Smooth muscle cell (in vitro differentiated cells): ENCODE measurements at regions not wholly inside any gene's neighbourhood (a gene's known extent, or its start where the extent isn't known, plus 50 kb on each side); places are given as distances from the start of the nearest gene placed in this dataset.

Experiments
- DNase-seq: peaks from one replicate; lab custom pipeline; 2025; ENCODE audit not compliant: unreplicated experiment; lab: John Stamatoyannopoulos, UW
- H2AFZ ChIP-seq: fragments of 200-600 bp; sonication (generic); 2 replicates; pipeline ENCODE4 v1.6.0; 2016; ENCODE audit warnings: antibody characterized with exemption, low read depth, mild to moderate bottlenecking
- H3F3A ChIP-seq: fragments of 200-600 bp; sonication (generic); 2 replicates; pipeline ENCODE4 v1.6.0; 2017; ENCODE audit warnings: antibody characterized with exemption, low read depth
- H3K27ac ChIP-seq: fragments of 200-600 bp; sonication (generic); 2 replicates; pipeline ENCODE4 v1.5.1; 2016; ENCODE audit warnings: low read depth, mild to moderate bottlenecking
- H3K27me3 ChIP-seq: fragments of 200-600 bp; sonication (generic); 2 replicates; pipeline ENCODE4 v1.6.1; 2016; ENCODE audit warnings: low read depth, mild to moderate bottlenecking
- H3K36me3 ChIP-seq: fragments of 200-600 bp; sonication (generic); 2 replicates; pipeline ENCODE4 v1.5.1; 2016; ENCODE audit warnings: low read depth
- H3K4me1 ChIP-seq: fragments of 200-600 bp; sonication (generic); 2 replicates; pipeline ENCODE4 v1.5.1; 2016; ENCODE audit warnings: low read depth
- H3K4me2 ChIP-seq: fragments of 200-600 bp; sonication (generic); 2 replicates; pipeline ENCODE4 v1.6.0; 2016; ENCODE audit warnings: mild to moderate bottlenecking
- H3K4me3 ChIP-seq: fragments of 200-600 bp; sonication (generic); 2 replicates; pipeline ENCODE4 v1.5.1; 2016; ENCODE audit warnings: mild to moderate bottlenecking
- H3K79me2 ChIP-seq: fragments of 200-600 bp; sonication (generic); 2 replicates; pipeline ENCODE4 v1.6.0; 2016; ENCODE audit warnings: low read depth, mild to moderate bottlenecking
- H3K9ac ChIP-seq: fragments of 200-600 bp; sonication (generic); 2 replicates; pipeline ENCODE4 v1.6.0; 2016; ENCODE audit warnings: low read depth
- H3K9me3 ChIP-seq: fragments of 200-600 bp; sonication (generic); replicated peaks from 2 replicates; pipeline ENCODE4 v1.5.1; 2016; ENCODE audit warnings: low read depth
- H4K20me1 ChIP-seq: fragments of 200-600 bp; sonication (generic); 2 replicates; pipeline ENCODE4 v1.6.0; 2016; ENCODE audit warnings: low read depth
- WGBS: methylation state at CpG from one replicate; pipeline ENCODE4 v1.1.7; 2016; ENCODE audit warnings: low lambda C conversion rate; 5-methylcytosine and 5-hydroxymethylcytosine counted together
- TF ChIP-seq, protein P1 (sequence below): fragments of 200-600 bp; sonication (generic); IDR thresholded peaks from 2 replicates; pipeline ENCODE4 v1.5.1; 2017; ENCODE audit warnings: borderline replicate concordance, mild to moderate bottlenecking, antibody characterized with exemption; ENCODE audit not compliant: insufficient read depth, poor library complexity, severe bottlenecking

DNA sequence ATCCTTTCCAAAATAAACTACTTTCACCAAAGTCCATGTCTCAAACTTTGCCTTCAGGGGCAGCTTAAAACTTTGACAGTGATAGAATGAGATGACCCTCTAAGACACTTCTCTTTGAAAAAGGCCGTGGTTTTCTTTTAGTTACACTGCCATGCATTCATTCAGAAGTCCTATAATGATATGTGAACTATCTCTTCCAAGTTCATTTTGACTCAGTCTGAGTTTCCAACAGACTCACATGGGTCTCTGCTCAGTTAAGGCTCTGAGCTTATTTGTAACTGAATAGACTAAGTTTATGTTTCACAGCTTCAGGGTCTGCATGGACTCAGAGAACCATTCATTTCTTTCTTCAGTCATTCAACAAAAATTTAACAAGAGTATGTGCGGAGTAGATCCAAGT lies 208.9 kb upstream of the PRSS1 start:
- Histone ChIP-seq H3K9ac (no peak overlapping the region), H3F3A (no peaks in the 10 kb centered on the region), H3K9me3 (no peaks in the 10 kb centered on the region), H3K4me3 (no peak overlapping the region), H4K20me1 (no peaks in the 10 kb centered on the region), H3K27ac (no peak overlapping the region), H3K27me3 (no peaks in the 10 kb centered on the region), H3K79me2 (no peaks in the 10 kb centered on the region), H3K4me1 (no peaks in the 10 kb centered on the region), H3K36me3 (no peaks in the 10 kb centered on the region), H3K4me2 (no peak overlapping the region), H2AFZ (no peak overlapping the region)
- no peak for DNase-seq
- WGBS = 87% methylated on average over 2 of the region's 2 CpGs
- TF ChIP-seq, protein P1, sequence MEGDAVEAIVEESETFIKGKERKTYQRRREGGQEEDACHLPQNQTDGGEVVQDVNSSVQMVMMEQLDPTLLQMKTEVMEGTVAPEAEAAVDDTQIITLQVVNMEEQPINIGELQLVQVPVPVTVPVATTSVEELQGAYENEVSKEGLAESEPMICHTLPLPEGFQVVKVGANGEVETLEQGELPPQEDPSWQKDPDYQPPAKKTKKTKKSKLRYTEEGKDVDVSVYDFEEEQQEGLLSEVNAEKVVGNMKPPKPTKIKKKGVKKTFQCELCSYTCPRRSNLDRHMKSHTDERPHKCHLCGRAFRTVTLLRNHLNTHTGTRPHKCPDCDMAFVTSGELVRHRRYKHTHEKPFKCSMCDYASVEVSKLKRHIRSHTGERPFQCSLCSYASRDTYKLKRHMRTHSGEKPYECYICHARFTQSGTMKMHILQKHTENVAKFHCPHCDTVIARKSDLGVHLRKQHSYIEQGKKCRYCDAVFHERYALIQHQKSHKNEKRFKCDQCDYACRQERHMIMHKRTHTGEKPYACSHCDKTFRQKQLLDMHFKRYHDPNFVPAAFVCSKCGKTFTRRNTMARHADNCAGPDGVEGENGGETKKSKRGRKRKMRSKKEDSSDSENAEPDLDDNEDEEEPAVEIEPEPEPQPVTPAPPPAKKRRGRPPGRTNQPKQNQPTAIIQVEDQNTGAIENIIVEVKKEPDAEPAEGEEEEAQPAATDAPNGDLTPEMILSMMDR = no peak

DNA sequence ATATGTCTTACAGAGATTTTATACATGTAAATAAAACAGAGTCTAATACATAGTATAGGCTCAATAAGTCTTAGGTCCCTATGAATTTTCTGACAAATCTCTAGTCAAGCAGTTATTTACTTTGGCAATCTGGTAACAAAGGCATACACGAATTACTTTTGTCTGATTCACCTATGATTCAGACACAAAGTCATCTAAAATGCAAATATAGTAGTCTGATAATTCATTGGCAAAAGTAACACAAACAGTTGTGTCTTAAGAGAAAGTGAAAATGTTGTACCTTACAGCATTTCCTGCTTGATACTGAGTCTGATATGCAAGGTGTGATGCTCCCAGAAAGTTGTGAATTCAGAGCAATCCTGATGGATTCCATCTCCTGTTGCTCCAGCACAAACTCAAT lies 209.4 kb upstream of the PRSS1 start:
- Histone ChIP-seq H3K4me2 (no peak overlapping the region), H3K9ac (no peak overlapping the region), H4K20me1 (no peaks in the 10 kb centered on the region), H3K27ac (no peak overlapping the region), H2AFZ (no peak overlapping the region), H3K4me1 (no peaks in the 10 kb centered on the region), H3K4me3 (no peak overlapping the region), H3K27me3 (no peaks in the 10 kb centered on the region), H3K36me3 (no peaks in the 10 kb centered on the region), H3K9me3 (no peaks in the 10 kb centered on the region), H3K79me2 (no peaks in the 10 kb centered on the region), H3F3A (no peaks in the 10 kb centered on the region)
- WGBS = 62% methylated on average over 1 of the region's 1 CpG
- no peak for DNase-seq
- TF ChIP-seq, protein P1 = no peak

DNA sequence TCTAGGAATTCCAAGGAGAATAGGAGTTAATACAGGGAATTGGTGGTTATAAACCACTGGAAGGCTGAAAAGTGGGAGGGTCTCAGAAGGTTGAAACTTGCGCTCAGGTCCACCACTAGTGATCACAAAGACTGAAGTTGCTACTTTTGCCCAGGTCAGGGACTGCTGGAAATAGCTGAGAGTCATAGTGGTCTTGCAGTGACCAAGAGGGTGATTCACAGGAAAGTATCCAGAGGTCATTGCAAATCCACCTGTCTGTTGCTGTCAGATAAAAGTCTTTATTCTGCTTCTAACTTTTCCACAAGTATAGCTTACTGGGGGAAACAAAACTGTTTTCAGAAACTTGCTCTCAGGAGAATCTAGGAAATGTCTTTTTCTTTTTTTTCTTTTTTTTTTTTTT lies 211.5 kb upstream of the PRSS1 start:
- Histone ChIP-seq H3K4me2 (no peak overlapping the region), H3K36me3 (no peaks in the 10 kb centered on the region), H3K4me1 (no peaks in the 10 kb centered on the region), H3F3A (no peaks in the 10 kb centered on the region), H4K20me1 (no peaks in the 10 kb centered on the region), H3K79me2 (no peaks in the 10 kb centered on the region), H3K4me3 (no peak overlapping the region), H3K27ac (no peak overlapping the region), H3K9ac (no peak overlapping the region), H3K27me3 (no peaks in the 10 kb centered on the region), H3K9me3 (no peaks in the 10 kb centered on the region), H2AFZ (no peak overlapping the region)
- DNase-seq = no peak
- TF ChIP-seq, protein P1 = no peak
- WGBS = 78% methylated on average over 1 of the region's 1 CpG

DNA sequence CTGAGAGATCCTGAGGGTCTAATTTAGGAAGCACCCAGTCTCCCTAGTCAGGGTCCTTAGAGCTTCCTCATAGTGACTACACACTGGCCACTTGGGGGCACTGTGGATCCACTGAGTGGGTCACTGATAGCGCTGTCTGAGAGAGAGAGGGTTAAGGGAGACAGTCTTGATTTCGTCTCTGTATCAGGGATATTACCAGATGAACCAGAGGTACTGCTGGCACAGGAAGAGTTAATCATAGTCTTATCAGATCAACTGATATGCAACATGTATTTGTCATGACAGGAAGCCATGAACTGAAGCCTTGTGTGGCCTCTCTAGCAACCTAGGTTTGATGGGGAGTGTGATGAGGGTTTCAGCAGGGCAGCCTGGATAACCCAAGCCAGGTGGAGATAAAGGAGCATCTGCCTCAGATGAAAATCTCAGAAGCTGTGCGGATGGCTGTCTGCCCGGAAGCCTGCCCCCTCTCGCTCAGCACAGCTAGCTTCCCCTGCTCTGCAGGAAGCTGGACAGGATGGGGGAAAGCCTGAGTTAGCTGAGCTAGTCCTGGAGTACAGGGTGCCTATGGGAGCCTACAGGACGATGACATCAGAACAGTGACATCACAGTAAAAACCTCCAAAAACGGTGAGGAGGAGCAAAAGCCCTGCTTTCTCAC lies 214.0 kb upstream of the PRSS1 start:
- H3K4me3 ChIP-seq = no peak overlapping the region
- H3F3A ChIP-seq = no peaks in the 10 kb centered on the region
- H3K79me2 ChIP-seq = no peaks in the 10 kb centered on the region
- no peaks in the 10 kb centered on the region for H3K9me3 ChIP-seq
- peak overlapping the region; percentile 67 for H3K4me2 ChIP-seq
- H3K27me3 ChIP-seq = peaks cover 9% of the 10 kb centered on the region
- no peaks in the 10 kb centered on the region for H3K36me3 ChIP-seq
- peak overlapping the region; percentile 41 for H2AFZ ChIP-seq
- no peak overlapping the region for H3K27ac ChIP-seq
- H3K4me1 ChIP-seq = no peaks in the 10 kb centered on the region
- no peak overlapping the region for H3K9ac ChIP-seq
- no peak for DNase-seq
- no peaks in the 10 kb centered on the region for H4K20me1 ChIP-seq
- TF ChIP-seq, protein P1 = peak; percentile 88
- 18% methylated on average over 7 of the region's 7 CpGs for WGBS
